H9 (cell line): ENCODE measurements at regions not wholly inside any gene's neighbourhood (a gene's known extent, or its start where the extent isn't known, plus 50 kb on each side); places are given as distances from the start of the nearest gene placed in this dataset.

ENCODE experiments used
- DNase-seq: peaks from one replicate; pipeline ENCODE4 v3.0.0-alpha.2; 2017
- H2AFZ ChIP-seq: one replicate; pipeline ENCODE4 v1.6.1; 2013; ENCODE audit warnings: mild to moderate bottlenecking, low read length, control low read depth, moderate library complexity
- H2AK5ac ChIP-seq: 2 replicates; pipeline ENCODE4 v1.6.1; 2013; ENCODE audit warnings: low read length, control low read depth, mixed read lengths; ENCODE audit not compliant: insufficient read length
- H2BK120ac ChIP-seq: one replicate; pipeline ENCODE4 v1.6.1; 2013; ENCODE audit warnings: low read depth, mild to moderate bottlenecking, low read length, control low read depth, inconsistent platforms; ENCODE audit not compliant: poor library complexity, severe bottlenecking
- H2BK12ac ChIP-seq: 2 replicates; pipeline ENCODE4 v1.6.1; 2013; ENCODE audit warnings: low read length, control low read depth, mixed read lengths, low read depth; ENCODE audit not compliant: insufficient read length
- H2BK15ac ChIP-seq: 2 replicates; pipeline ENCODE4 v1.6.1; 2013; ENCODE audit warnings: low read depth, low read length, control low read depth
- H2BK20ac ChIP-seq: one replicate; pipeline ENCODE4 v1.6.1; 2013; ENCODE audit warnings: low read depth, mild to moderate bottlenecking, low read length, control low read depth, inconsistent platforms; ENCODE audit not compliant: poor library complexity, severe bottlenecking
- H2BK5ac ChIP-seq: 2 replicates; pipeline ENCODE4 v1.6.1; 2013; ENCODE audit warnings: low read length, control low read depth, mixed read lengths; ENCODE audit not compliant: insufficient read length
- H3K14ac ChIP-seq: 2 replicates; pipeline ENCODE4 v1.6.1; 2013; ENCODE audit warnings: low read length, control low read depth; ENCODE audit not compliant: insufficient read depth
- H3K18ac ChIP-seq: 2 replicates; pipeline ENCODE4 v1.6.1; 2013; ENCODE audit warnings: low read depth, mild to moderate bottlenecking, mixed read lengths, low read length, control low read depth; ENCODE audit not compliant: insufficient read length
- H3K23ac ChIP-seq: 2 replicates; pipeline ENCODE4 v1.6.1; 2013; ENCODE audit warnings: low read length, control low read depth, mixed read lengths, low read depth; ENCODE audit not compliant: insufficient read length
- H3K23me2 ChIP-seq: 2 replicates; pipeline ENCODE4 v1.6.1; 2013; ENCODE audit warnings: low read depth, mild to moderate bottlenecking, mixed read lengths, low read length, control low read depth; ENCODE audit not compliant: insufficient read length, poor library complexity, severe bottlenecking
- H3K27ac ChIP-seq: 2 replicates; pipeline ENCODE4 v1.5.1; 2013; ENCODE audit warnings: low read length, control low read depth, mixed read lengths, low read depth; ENCODE audit not compliant: insufficient read length
- H3K27me3 ChIP-seq: 2 replicates; pipeline ENCODE4 v1.6.1; 2013; ENCODE audit warnings: low read length, control low read depth, inconsistent platforms; ENCODE audit not compliant: insufficient read depth
- H3K4ac ChIP-seq: 2 replicates; pipeline ENCODE4 v1.6.1; 2013; ENCODE audit warnings: low read depth, mild to moderate bottlenecking, control low read depth, inconsistent platforms, low read length, moderate library complexity
- H3K4me1 ChIP-seq: 2 replicates; pipeline ENCODE4 v1.6.1; 2013; ENCODE audit warnings: low read length, control low read depth, inconsistent platforms; ENCODE audit not compliant: insufficient read depth
- H3K4me2 ChIP-seq: 2 replicates; pipeline ENCODE4 v1.6.1; 2013; ENCODE audit warnings: low read length, control low read depth, mixed read lengths; ENCODE audit not compliant: insufficient read length, insufficient read depth
- H3K56ac ChIP-seq: 2 replicates; pipeline ENCODE4 v1.6.1; 2013; ENCODE audit warnings: low read depth, mild to moderate bottlenecking, mixed read lengths, low read length, control low read depth; ENCODE audit not compliant: insufficient read length
- H3K79me1 ChIP-seq: 2 replicates; pipeline ENCODE4 v1.6.1; 2013; ENCODE audit warnings: low read depth, mild to moderate bottlenecking, moderate library complexity, low read length, control low read depth, inconsistent platforms; ENCODE audit not compliant: insufficient read depth, poor library complexity, severe bottlenecking
- H3K79me2 ChIP-seq: 2 replicates; pipeline ENCODE4 v1.6.1; 2013; ENCODE audit warnings: low read length, control low read depth, inconsistent platforms; ENCODE audit not compliant: insufficient read depth
- H3K9ac ChIP-seq: 2 replicates; pipeline ENCODE4 v1.6.1; 2013; ENCODE audit warnings: low read length, control low read depth, mixed read lengths; ENCODE audit not compliant: insufficient read length; ENCODE audit errors: extremely low read depth
- H3K9me3 ChIP-seq: one replicate; pipeline ENCODE4 v1.6.1; 2013; ENCODE audit warnings: low read depth, low read length, inconsistent platforms; ENCODE audit not compliant: control insufficient read depth
- H3T11ph ChIP-seq: one replicate; pipeline ENCODE4 v1.6.1; 2013; ENCODE audit warnings: mild to moderate bottlenecking, low read length, control low read depth, inconsistent platforms
- H4K20me1 ChIP-seq: one replicate; pipeline ENCODE4 v1.6.1; 2013; ENCODE audit not compliant: control insufficient read depth, insufficient read length, insufficient read depth
- H4K5ac ChIP-seq: 2 replicates; pipeline ENCODE4 v1.6.1; 2013; ENCODE audit warnings: low read depth, mild to moderate bottlenecking, mixed read lengths, low read length, control low read depth; ENCODE audit not compliant: insufficient read length
- H4K8ac ChIP-seq: replicated peaks from 2 replicates; pipeline ENCODE4 v1.6.1; 2013; ENCODE audit warnings: low read length, control low read depth, mixed read lengths, low read depth; ENCODE audit not compliant: insufficient read length
- H4K91ac ChIP-seq: 2 replicates; pipeline ENCODE4 v1.6.1; 2013; ENCODE audit warnings: low read depth, mild to moderate bottlenecking, moderate library complexity, mixed read lengths, low read length, control low read depth; ENCODE audit not compliant: insufficient read length
- H3K27ac Mint-ChIP-seq, 3 experiments: 2 replicates in 2 of 3; 3 replicates in 1 of 3; pipeline ENCODE4 v1.8.0; 2020 to 2021; ENCODE audit warnings: mixed read lengths in 3 of 3, mild to moderate bottlenecking in 1 of 3, moderate library complexity in 1 of 3
- H3K27me3 Mint-ChIP-seq: 2 replicates; pipeline ENCODE4 v1.8.0; 2021; ENCODE audit warnings: low read depth, mild to moderate bottlenecking, moderate library complexity, mixed read lengths
- H3K36me3 Mint-ChIP-seq, 3 experiments: 2 replicates in 2 of 3; 3 replicates in 1 of 3; pipeline ENCODE4 v1.8.0; 2020 to 2021; ENCODE audit warnings: low read depth in 3 of 3, mixed read lengths in 3 of 3; ENCODE audit not compliant: insufficient read depth in 1 of 3
- H3K4me1 Mint-ChIP-seq, 2 experiments: 2 replicates each; pipeline ENCODE4 v1.8.0; 2020; ENCODE audit warnings: mixed read lengths in 2 of 2
- H3K4me3 Mint-ChIP-seq, 2 experiments: 2 replicates in 1 of 2; 3 replicates in 1 of 2; pipeline ENCODE4 v1.8.0; 2020 to 2021; ENCODE audit warnings: mild to moderate bottlenecking in 2 of 2, mixed read lengths in 2 of 2, moderate library complexity in 1 of 2
- H3K9me3 Mint-ChIP-seq, 2 experiments: 2 replicates in 1 of 2; 3 replicates in 1 of 2; pipeline ENCODE4 v1.8.0; 2020; ENCODE audit warnings: mild to moderate bottlenecking in 2 of 2, mixed read lengths in 2 of 2, moderate library complexity in 1 of 2
- CTCF ChIP-seq: fragments of 200-600 bp; sonication (generic); conservative IDR thresholded peaks from 3 replicates; pipeline ENCODE4 v1.8.0; 2021; ENCODE audit warnings: antibody characterized with exemption, mild to moderate bottlenecking
- WGBS: extraction: QIAGEN DNeasy Blood & Tissue Kit; methylation state at CpG from one replicate; pipeline ENCODE4 v1.1.7; 2013; ENCODE audit warnings: missing lambda C conversion rate, low lambda C conversion rate, mixed read lengths; ENCODE audit not compliant: insufficient read length; ENCODE audit errors: extremely low coverage; 5-methylcytosine and 5-hydroxymethylcytosine counted together

- H3K27ac Mint-ChIP-seq: no peak overlapping the region; a peak in 1 of 7 replicates
- no CpG with 5 or more reads among the region's 23 CpGs for WGBS
- peaks cover 3% of the 10 kb centered on the region in 2 experiments; a peak in 3 of 4 replicates for H3K4me1 Mint-ChIP-seq
Observed at GRCh38 chr6:170461556-170462365, 91.3 kb downstream of the PSMB1 start.

More at GRCh38 chr6:170461556-170462365, 91.3 kb downstream of the PSMB1 start:
- no peak overlapping the region for H3K4me2 ChIP-seq
- peaks cover 6% of the 10 kb centered on the region for H3K9me3 ChIP-seq
- H3K4me1 ChIP-seq: no peaks in the 10 kb centered on the region
- H3K14ac ChIP-seq: no peak overlapping the region; the same call in 1 of the 2 replicates
- no peaks in the 10 kb centered on the region for H4K20me1 ChIP-seq
- Mint-ChIP-seq H3K9me3 (peaks cover 4% of the 10 kb centered on the region in 2 experiments), H3K27me3 (peaks cover 6% of the 10 kb centered on the region), H3K4me3 (no peak overlapping the region; a peak in 1 of 5 replicates), H3K36me3 (peaks cover 0 to 5% (median 2%) of the 10 kb centered on the region in 3 experiments; a peak in 3 of 7 replicates)
- H3K79me2 ChIP-seq: no peaks in the 10 kb centered on the region
- no peak overlapping the region for H2BK120ac ChIP-seq
- H2BK15ac ChIP-seq: no peak overlapping the region
- H2AFZ ChIP-seq: no peak overlapping the region
- no peak overlapping the region for H3T11ph ChIP-seq
- H2BK20ac ChIP-seq: no peak overlapping the region
- TF ChIP-seq CTCF: no peak
- H3K18ac ChIP-seq: no peak overlapping the region
- no peak overlapping the region for H3K4ac ChIP-seq
- H4K5ac ChIP-seq: no peak overlapping the region
- no peak overlapping the region for H3K23ac ChIP-seq
- no peaks in the 10 kb centered on the region for H3K27me3 ChIP-seq
- no peak overlapping the region for H3K27ac ChIP-seq
- no peak overlapping the region for H3K56ac ChIP-seq
- no peak overlapping the region for H2BK5ac ChIP-seq
- no peak for DNase-seq
- no peak overlapping the region for H2BK12ac ChIP-seq
- H3K23me2 ChIP-seq: no peaks in the 10 kb centered on the region
- no peak overlapping the region for H3K9ac ChIP-seq
- H3K79me1 ChIP-seq: no peaks in the 10 kb centered on the region
- no peak overlapping the region for H4K91ac ChIP-seq
- no peak overlapping the region for H4K8ac ChIP-seq
- no peak overlapping the region for H2AK5ac ChIP-seq
